ENCODE measurements at regions not wholly inside any gene's neighbourhood (a gene's known extent, or its start where the extent isn't known, plus 50 kb on each side); places are given as distances from the start of the nearest gene placed in this dataset.

- no peak for TF ChIP-seq CTCF (IDR thresholded peaks at IDR 0.05; ENCODE audit: insufficient read depth, low read length)
- no peak overlapping the region for H3K4me3 ChIP-seq (ENCODE audit: low read depth, low read length)
Observed at GRCh38 chr22:44428941-44429830, 68.8 kb downstream of the RTL6 start.

GRCh38 chr22:44427611-44428470 is 70.2 kb downstream of the RTL6 start:
- H3K4me3 ChIP-seq (ENCODE audit: low read depth, low read length) = no peak overlapping the region

More at GRCh38 chr22:44428941-44429830, 68.8 kb downstream of the RTL6 start:
- no peak for DNase-seq (ENCODE audit: low read depth)

GRCh38 chr22:44426981-44427380 is 71.1 kb downstream of the RTL6 start:
- DNase-seq (ENCODE audit: low read depth) = no peak
- TF ChIP-seq CTCF (IDR thresholded peaks at IDR 0.05; ENCODE audit: insufficient read depth, low read length) = no peak

More at GRCh38 chr22:44427611-44428470, 70.2 kb downstream of the RTL6 start:
- no peak for DNase-seq (ENCODE audit: low read depth)
- no peak for TF ChIP-seq CTCF (IDR thresholded peaks at IDR 0.05; ENCODE audit: insufficient read depth, low read length)

GRCh38 chr22:44425694-44426045 is 72.4 kb downstream of the RTL6 start:
- H3K4me3 ChIP-seq (ENCODE audit: low read depth, low read length) = no peak overlapping the region
- no peak for DNase-seq (ENCODE audit: low read depth)
- TF ChIP-seq CTCF (IDR thresholded peaks at IDR 0.05; ENCODE audit: insufficient read depth, low read length) = no peak

More at GRCh38 chr22:44426981-44427380, 71.1 kb downstream of the RTL6 start:
- H3K4me3 ChIP-seq (ENCODE audit: low read depth, low read length) = no peak overlapping the region

- DNase-seq (ENCODE audit: low read depth) = peak; percentile 16
- no peak for TF ChIP-seq CTCF (IDR thresholded peaks at IDR 0.05; ENCODE audit: insufficient read depth, low read length)
- no peak overlapping the region for H3K4me3 ChIP-seq (ENCODE audit: low read depth, low read length)
Observed at GRCh38 chr22:44424867-44425693, 73.0 kb downstream of the RTL6 start.

- H3K4me3 ChIP-seq (ENCODE audit: low read depth, low read length) = no peak overlapping the region
- no peak for DNase-seq (ENCODE audit: low read depth)
- TF ChIP-seq CTCF (IDR thresholded peaks at IDR 0.05; ENCODE audit: insufficient read depth, low read length) = no peak
Observed at GRCh38 chr22:44424359-44424682, 73.7 kb downstream of the RTL6 start.
